GM23338 (cell line): ENCODE measurements at regions not wholly inside any gene's neighbourhood (a gene's known extent, or its start where the extent isn't known, plus 50 kb on each side); places are given as distances from the start of the nearest gene placed in this dataset.

Experiments
- ATAC-seq: fragments of 200-7000 bp; cut with Tn5 transposase; 3 replicates; pipeline ENCODE4 v1.9.1; 2020
- DNase-seq: peaks from one replicate; pipeline ENCODE4 v3.0.0-alpha.2; 2015; ENCODE audit warnings: low spot score
- H2AFZ ChIP-seq: fragments of 200-600 bp; sonication (generic); 2 replicates; pipeline ENCODE4 v1.8.0; 2016; ENCODE audit warnings: antibody characterized with exemption, mild to moderate bottlenecking, moderate library complexity
- H3F3A ChIP-seq: fragments of 200-600 bp; sonication (generic); replicated peaks from 2 replicates; pipeline ENCODE4 v1.8.0; 2017; ENCODE audit warnings: antibody characterized with exemption, mixed run types, low read depth
- H3K27ac ChIP-seq: fragments of 200-600 bp; sonication (generic); 2 replicates; pipeline ENCODE4 v1.6.1; 2016; ENCODE audit warnings: low read depth
- H3K27me3 ChIP-seq: fragments of 200-600 bp; sonication (generic); 2 replicates; pipeline ENCODE4 v1.8.0; 2016; ENCODE audit warnings: mild to moderate bottlenecking, mixed run types, moderate library complexity; ENCODE audit not compliant: insufficient read depth
- H3K36me3 ChIP-seq: fragments of 200-600 bp; sonication (generic); 2 replicates; pipeline ENCODE4 v1.8.0; 2016; ENCODE audit warnings: mild to moderate bottlenecking; ENCODE audit not compliant: insufficient read depth
- H3K4me1 ChIP-seq: fragments of 200-600 bp; sonication (generic); 2 replicates; pipeline ENCODE4 v1.8.0; 2016; ENCODE audit warnings: mild to moderate bottlenecking, moderate library complexity; ENCODE audit not compliant: insufficient read depth
- H3K4me2 ChIP-seq: fragments of 200-600 bp; sonication (generic); 2 replicates; pipeline ENCODE4 v1.7.1; 2017; ENCODE audit warnings: mixed run types
- H3K4me3 ChIP-seq: fragments of 200-600 bp; sonication (generic); 2 replicates; pipeline ENCODE4 v1.6.1; 2016; ENCODE audit warnings: mixed run types
- H3K79me2 ChIP-seq: fragments of 200-600 bp; sonication (generic); replicated peaks from 2 replicates; pipeline ENCODE4 v1.8.0; 2017; ENCODE audit warnings: mild to moderate bottlenecking; ENCODE audit not compliant: insufficient read depth
- H3K9me2 ChIP-seq: fragments of 200-600 bp; sonication (generic); 2 replicates; pipeline ENCODE4 v1.8.0; 2017; ENCODE audit not compliant: insufficient read depth
- H4K20me1 ChIP-seq: fragments of 200-600 bp; sonication (generic); replicated peaks from 2 replicates; pipeline ENCODE4 v1.8.0; 2017; ENCODE audit warnings: mild to moderate bottlenecking; ENCODE audit not compliant: insufficient read depth
- H3K27ac Mint-ChIP-seq: 2 replicates; pipeline ENCODE4 v1.8.0; 2020; ENCODE audit warnings: inconsistent platforms, mild to moderate bottlenecking, moderate library complexity, mixed read lengths
- H3K27me3 Mint-ChIP-seq: 3 replicates; pipeline ENCODE4 v1.8.0; 2022; ENCODE audit warnings: low read depth, mild to moderate bottlenecking, moderate library complexity, mixed read lengths, inconsistent platforms; ENCODE audit not compliant: insufficient read depth, poor library complexity
- H3K36me3 Mint-ChIP-seq: 3 replicates; pipeline ENCODE4 v1.8.0; 2021; ENCODE audit warnings: low read depth, mild to moderate bottlenecking, inconsistent platforms, moderate library complexity, mixed read lengths
- H3K4me1 Mint-ChIP-seq: 3 replicates; pipeline ENCODE4 v1.8.0; 2020; ENCODE audit warnings: mild to moderate bottlenecking, inconsistent platforms, mixed read lengths
- H3K4me3 Mint-ChIP-seq: 3 replicates; pipeline ENCODE4 v1.8.0; 2021; ENCODE audit warnings: moderate library complexity, mild to moderate bottlenecking, inconsistent platforms, mixed read lengths
- H3K9me3 Mint-ChIP-seq: 3 replicates; pipeline ENCODE4 v1.8.0; 2020; ENCODE audit warnings: moderate library complexity, mild to moderate bottlenecking, inconsistent platforms, mixed read lengths
- EZH2 ChIP-seq: fragments of 200-600 bp; sonication (generic); IDR thresholded peaks from one replicate; pipeline ENCODE4 v1.8.0; 2017; ENCODE audit warnings: antibody characterized with exemption, mild to moderate bottlenecking, low read depth; ENCODE audit not compliant: unreplicated experiment
- NANOG ChIP-seq: IDR thresholded peaks from 2 replicates; pipeline ENCODE4 v1.6.1; 2016; ENCODE audit warnings: antibody characterized with exemption, borderline replicate concordance
- POLR2AphosphoS5 ChIP-seq: IDR thresholded peaks from 2 replicates; pipeline ENCODE4 v1.6.1; 2016; ENCODE audit warnings: antibody characterized with exemption, low read depth
- ZNF331 ChIP-seq: fragments of 250-450 bp; sonication (Bioruptor Pico); IDR thresholded peaks from 2 replicates; pipeline ENCODE4 v1.5.0; 2020; ENCODE audit warnings: low read depth, mild to moderate bottlenecking, moderate library complexity
- ZNF462 ChIP-seq: fragments of 250-450 bp; sonication (Bioruptor Pico); IDR thresholded peaks from 2 replicates; pipeline ENCODE4 v1.5.0; 2020; ENCODE audit warnings: mild to moderate bottlenecking, moderate library complexity

- H3K4me2 ChIP-seq: no peak overlapping the region
- no peaks in the 10 kb centered on the region for H3K27me3 ChIP-seq
- H3K4me3 Mint-ChIP-seq: no peak overlapping the region
- H3F3A ChIP-seq: no peaks in the 10 kb centered on the region
- no peaks in the 10 kb centered on the region for H3K79me2 ChIP-seq
- H4K20me1 ChIP-seq: no peaks in the 10 kb centered on the region
- no peak overlapping the region for H3K27ac Mint-ChIP-seq
- H3K36me3 ChIP-seq: no peaks in the 10 kb centered on the region
- no peaks in the 10 kb centered on the region for H3K4me1 ChIP-seq
- no peaks in the 10 kb centered on the region for H3K27me3 Mint-ChIP-seq
- 0 out of 3 replicates have a peak, but pooled peaks cover under 1% of the 10 kb centered on the region for H3K4me1 Mint-ChIP-seq
- no peak overlapping the region for H3K27ac ChIP-seq
- H3K9me3 Mint-ChIP-seq: no peaks in the 10 kb centered on the region
- no peaks in the 10 kb centered on the region for H3K36me3 Mint-ChIP-seq
- H3K4me3 ChIP-seq: no peak overlapping the region
- DNase-seq: no peak
- no peak overlapping the region for H2AFZ ChIP-seq
- TF ChIP-seq POLR2AphosphoS5 (no peak), ZNF462 (CRISPR knock-in tag) (no peak)
- no peak for ATAC-seq
- no peaks in the 10 kb centered on the region; the same call in 1 of the 2 replicates for H3K9me2 ChIP-seq
These were observed 973.9 kb downstream of the CDH11 start for GRCh38 chr16:64147941-64148340.

- H2AFZ ChIP-seq: no peak overlapping the region
- no peaks in the 10 kb centered on the region for H3F3A ChIP-seq
- H3K4me3 Mint-ChIP-seq: no peak overlapping the region
- H3K4me2 ChIP-seq: no peak overlapping the region
- TF ChIP-seq ZNF331 (no peak), NANOG (no peak), EZH2 (no peak)
- H3K27me3 Mint-ChIP-seq: no peaks in the 10 kb centered on the region
- H3K36me3 Mint-ChIP-seq: no peaks in the 10 kb centered on the region
- DNase-seq (no peak), ATAC-seq (no peak)
- H3K36me3 ChIP-seq: no peaks in the 10 kb centered on the region
- no peak overlapping the region for H3K4me3 ChIP-seq
- no peak overlapping the region for H3K27ac Mint-ChIP-seq
- H3K4me1 ChIP-seq: 0 out of 2 replicates have a peak, but pooled peaks cover 7% of the 10 kb centered on the region
- H3K27me3 ChIP-seq: no peaks in the 10 kb centered on the region
- H3K9me2 ChIP-seq: no peaks in the 10 kb centered on the region; the same call in 1 of the 2 replicates
- H4K20me1 ChIP-seq: no peaks in the 10 kb centered on the region
- H3K79me2 ChIP-seq: no peaks in the 10 kb centered on the region
- no peaks in the 10 kb centered on the region for H3K9me3 Mint-ChIP-seq
- peaks cover 2% of the 10 kb centered on the region; the same call in 2 of the 3 replicates for H3K4me1 Mint-ChIP-seq
- no peak overlapping the region for H3K27ac ChIP-seq
These were observed 977.2 kb downstream of the CDH11 start for GRCh38 chr16:64144617-64145016.
